HL-60 (cell line): ENCODE measurements at regions not wholly inside any gene's neighbourhood (a gene's known extent, or its start where the extent isn't known, plus 50 kb on each side); places are given as distances from the start of the nearest gene placed in this dataset.

Experiments
- DNase-seq, 2 experiments: peaks; one replicate each; pipeline ENCODE4 v3.0.0-alpha.2; 2010 to 2020; ENCODE audit warnings: low read depth in 1 of 2, low spot score in 1 of 2
- H3K27ac ChIP-seq: fragments of 250-450 bp; sonication (Bioruptor Pico); replicated peaks from 2 replicates; pipeline ENCODE4 v1.5.1; 2020; ENCODE audit warnings: mild to moderate bottlenecking, moderate library complexity
- H3K27me3 ChIP-seq: fragments of 250-450 bp; sonication (Bioruptor Pico); 2 replicates; pipeline ENCODE4 v1.5.1; 2021; ENCODE audit warnings: mild to moderate bottlenecking, moderate library complexity; ENCODE audit not compliant: insufficient read depth, poor library complexity, severe bottlenecking
- H3K4me3 ChIP-seq: replicated peaks from 2 replicates; pipeline ENCODE4 v1.5.1; 2011; ENCODE audit warnings: mild to moderate bottlenecking, control low read depth, low read length; ENCODE audit not compliant: insufficient read depth
- GABPA ChIP-seq: IDR thresholded peaks from 2 replicates; pipeline ENCODE4 v1.6.1; 2012; ENCODE audit warnings: low read depth
- POLR2AphosphoS5 ChIP-seq: IDR thresholded peaks from 2 replicates; pipeline ENCODE4 v1.6.1; 2012; ENCODE audit warnings: low read depth
- REST ChIP-seq: IDR thresholded peaks from 2 replicates; pipeline ENCODE4 v1.6.1; 2012; ENCODE audit warnings: low read depth; ENCODE audit not compliant: insufficient replicate concordance
- SPI1 ChIP-seq: IDR thresholded peaks from 2 replicates; pipeline ENCODE4 v1.6.1; 2012; ENCODE audit warnings: low read depth, mild to moderate bottlenecking, borderline replicate concordance
- TF ChIP-seq, protein P1 (sequence below): IDR thresholded peaks from one replicate; pipeline ENCODE4 v1.5.1; 2011; ENCODE audit warnings: low read length, control low read depth, inconsistent platforms; ENCODE audit not compliant: insufficient read depth

DNA sequence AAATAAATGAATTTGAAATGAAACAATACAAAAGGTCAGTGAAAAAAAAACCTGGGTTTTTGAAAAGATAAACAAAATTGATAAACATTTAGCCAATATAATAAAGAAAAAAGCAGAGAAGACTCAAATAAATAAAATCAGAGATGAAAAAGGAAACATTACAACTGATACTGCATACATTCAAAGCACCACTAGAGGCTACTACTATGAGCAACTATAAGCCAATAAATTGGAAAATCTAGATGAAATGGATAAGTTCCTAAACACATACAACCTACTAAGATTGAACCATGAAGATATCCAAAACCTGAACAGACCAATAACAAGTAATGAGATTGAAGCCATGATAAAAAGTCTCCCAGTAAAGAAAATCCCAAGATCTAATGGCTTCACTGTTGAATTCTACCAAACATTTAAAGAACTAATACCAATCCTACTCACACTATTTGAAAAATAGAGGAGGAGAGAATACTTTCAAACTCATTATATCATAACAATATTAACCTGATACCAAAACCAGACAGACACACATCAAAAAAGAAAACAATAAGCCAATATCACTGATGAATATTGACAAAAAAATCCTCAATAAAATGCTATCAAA lies 80.8 kb upstream of the CERS6 start:
- no peaks in the 10 kb centered on the region for H3K27me3 ChIP-seq
- no peak overlapping the region for H3K4me3 ChIP-seq
- no peak overlapping the region for H3K27ac ChIP-seq
- no peak for DNase-seq
- TF ChIP-seq, protein P1, sequence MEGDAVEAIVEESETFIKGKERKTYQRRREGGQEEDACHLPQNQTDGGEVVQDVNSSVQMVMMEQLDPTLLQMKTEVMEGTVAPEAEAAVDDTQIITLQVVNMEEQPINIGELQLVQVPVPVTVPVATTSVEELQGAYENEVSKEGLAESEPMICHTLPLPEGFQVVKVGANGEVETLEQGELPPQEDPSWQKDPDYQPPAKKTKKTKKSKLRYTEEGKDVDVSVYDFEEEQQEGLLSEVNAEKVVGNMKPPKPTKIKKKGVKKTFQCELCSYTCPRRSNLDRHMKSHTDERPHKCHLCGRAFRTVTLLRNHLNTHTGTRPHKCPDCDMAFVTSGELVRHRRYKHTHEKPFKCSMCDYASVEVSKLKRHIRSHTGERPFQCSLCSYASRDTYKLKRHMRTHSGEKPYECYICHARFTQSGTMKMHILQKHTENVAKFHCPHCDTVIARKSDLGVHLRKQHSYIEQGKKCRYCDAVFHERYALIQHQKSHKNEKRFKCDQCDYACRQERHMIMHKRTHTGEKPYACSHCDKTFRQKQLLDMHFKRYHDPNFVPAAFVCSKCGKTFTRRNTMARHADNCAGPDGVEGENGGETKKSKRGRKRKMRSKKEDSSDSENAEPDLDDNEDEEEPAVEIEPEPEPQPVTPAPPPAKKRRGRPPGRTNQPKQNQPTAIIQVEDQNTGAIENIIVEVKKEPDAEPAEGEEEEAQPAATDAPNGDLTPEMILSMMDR = peak; percentile 24
- no peak for TF ChIP-seq POLR2AphosphoS5
- no peak for TF ChIP-seq SPI1
- no peak for TF ChIP-seq GABPA
- no peak for TF ChIP-seq REST

DNA sequence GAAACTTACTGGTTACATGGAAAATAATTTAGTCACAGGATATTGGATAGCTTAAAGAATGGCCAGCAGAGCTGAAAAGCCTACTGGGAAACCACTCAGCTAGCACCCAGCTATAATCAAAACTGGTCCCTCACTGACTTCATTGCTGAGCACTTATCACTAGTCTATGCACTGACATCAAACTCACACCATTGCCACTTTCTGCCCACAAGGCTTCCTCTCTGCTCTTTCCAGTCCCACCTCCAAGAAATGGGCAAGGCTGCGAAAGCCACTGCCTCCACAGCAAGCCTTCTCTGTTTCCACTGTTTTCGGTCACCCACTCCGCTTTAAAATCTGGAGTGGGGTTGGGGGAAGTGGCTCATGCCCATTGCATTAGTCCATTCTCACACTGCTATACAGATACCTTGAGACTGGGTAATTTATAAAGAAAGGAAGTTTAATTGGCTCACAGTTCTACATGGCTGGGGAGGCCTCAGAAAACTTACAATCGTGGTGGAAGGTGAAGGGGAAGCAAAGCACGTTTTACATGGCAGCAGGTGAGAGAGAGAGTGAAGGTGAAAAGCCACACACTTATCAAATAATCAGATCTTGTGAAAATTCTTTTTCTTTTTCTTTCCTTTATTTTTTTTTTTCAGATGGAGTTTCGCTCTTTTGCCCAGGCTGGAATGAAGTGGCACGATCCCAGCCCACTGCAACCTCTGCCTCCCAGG lies 77.0 kb upstream of the CERS6 start:
- TF ChIP-seq POLR2AphosphoS5 (no peak), REST (no peak), GABPA (no peak), SPI1 (no peak)
- TF ChIP-seq, protein P1 = no peak
- DNase-seq = no peak
- H3K27me3 ChIP-seq = no peaks in the 10 kb centered on the region
- H3K4me3 ChIP-seq = no peak overlapping the region
- H3K27ac ChIP-seq = no peak overlapping the region

- Histone ChIP-seq H3K4me3 (no peak overlapping the region), H3K27ac (no peak overlapping the region), H3K27me3 (no peaks in the 10 kb centered on the region)
- DNase-seq = no peak
- no peak for TF ChIP-seq POLR2AphosphoS5
- no peak for TF ChIP-seq SPI1
- no peak for TF ChIP-seq GABPA
- TF ChIP-seq, protein P1 = no peak
Observed at GRCh38 chr2:168380500-168380899, 75.6 kb upstream of the CERS6 start.
